Motor neuron (in vitro differentiated cells): ENCODE measurements at regions not wholly inside any gene's neighbourhood (a gene's known extent, or its start where the extent isn't known, plus 50 kb on each side); places are given as distances from the start of the nearest gene placed in this dataset.
A peak's percentile ranks its signal among the peaks of the same experiment; 100 is the strongest.

Experiments used
- ATAC-seq, 8 experiments: fragments of 200-7000 bp; cut with Tn5 transposase; replicated peaks in 6 of 8; 2 replicates each; pipeline ENCODE4 v1.8.0; 2021; ENCODE audit warnings: mild to moderate bottlenecking in 8 of 8, moderate library complexity in 8 of 8
- H3K27ac ChIP-seq, 2 donors: fragments of 250-450 bp; sonication (Bioruptor Pico); 2 replicates each; pipeline ENCODE4 v1.9.0; 2021; ENCODE audit warnings: antibody characterized with exemption in 2 of 2, mild to moderate bottlenecking in 2 of 2, moderate library complexity in 1 of 2
- H3K4me1 ChIP-seq, 2 donors: fragments of 250-450 bp; sonication (Bioruptor Pico); replicated peaks in 1 of 2; 2 replicates each; pipeline ENCODE4 v1.6.1; 2021; ENCODE audit warnings: antibody characterized with exemption in 2 of 2, mild to moderate bottlenecking in 2 of 2, moderate library complexity in 1 of 2
- H3K4me3 ChIP-seq, 5 donors: fragments of 250-450 bp; sonication (Bioruptor Pico); 2 replicates each; pipeline ENCODE4 v1.9.0; 2021; ENCODE audit warnings: antibody characterized with exemption in 5 of 5, mild to moderate bottlenecking in 5 of 5, moderate library complexity in 4 of 5
- WGBS, 10 experiments: fragments of 450-650 bp; shearing (Covaris generic); methylation state at CpG; one replicate each; pipeline ENCODE4 v1.0.0; 2022; 5-methylcytosine and 5-hydroxymethylcytosine counted together
- in situ Hi-C, 9 experiments: fragments of 400-800 bp; cut with MboI; loops; one replicate each; pipeline ENCODE4 v1.15.0; 2021; ENCODE audit warnings: low sequenced_read_pairs in 9 of 9, low pct_unique_long_range_greater_than_20kb in 2 of 9; ENCODE audit not compliant: unreplicated experiment in 9 of 9

DNA sequence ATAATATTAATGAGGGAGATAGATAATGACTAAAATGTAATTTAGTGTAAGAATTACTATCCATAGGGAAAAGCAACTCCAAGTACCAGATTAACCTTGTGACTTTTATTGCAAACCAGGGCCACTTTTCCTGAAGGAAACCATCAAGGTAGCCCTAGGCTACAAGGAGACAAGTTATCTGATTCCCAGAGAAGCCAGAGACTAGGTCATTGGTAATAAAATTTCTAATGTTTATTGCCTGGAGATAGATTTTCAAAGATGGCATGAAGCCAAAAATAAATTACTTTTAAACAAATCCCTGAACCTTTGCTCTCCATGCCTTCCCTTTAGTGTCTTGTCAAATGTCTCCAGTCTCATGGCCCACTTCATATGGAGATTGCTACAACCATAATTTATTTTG lies 610.1 kb upstream of the SLC10A2 start:
- peak in 2 of 8 experiments; percentile 41 to 86 for ATAC-seq
- Histone ChIP-seq H3K27ac (no peak overlapping the region), H3K4me1 (peaks cover 0 to 21% of the 10 kb centered on the region in 2 donors), H3K4me3 (no peak overlapping the region)
- in situ Hi-C loops = no loop called here

DNA sequence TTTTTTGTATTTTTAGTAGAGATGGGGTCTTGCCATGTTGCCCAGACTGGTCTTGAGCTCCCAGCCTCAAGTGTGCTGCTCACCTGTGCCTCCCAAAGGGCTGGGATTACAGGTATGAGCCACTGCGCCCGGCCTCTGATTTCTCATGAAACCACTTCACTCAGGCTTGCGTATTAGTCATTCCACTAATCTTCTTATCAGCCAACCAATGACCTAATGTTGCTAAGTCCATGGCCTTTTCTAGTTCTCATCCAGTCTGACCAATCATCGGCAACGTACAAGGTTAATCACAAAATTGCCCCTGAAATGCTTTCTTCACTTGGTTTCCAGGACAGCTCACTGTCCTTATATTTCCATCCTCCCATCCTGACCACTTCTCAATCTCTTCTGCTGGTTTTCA lies 605.3 kb upstream of the SLC10A2 start:
- Histone ChIP-seq H3K27ac (no peak overlapping the region), H3K4me3 (no peak overlapping the region), H3K4me1 (peaks cover 0 to 14% of the 10 kb centered on the region in 2 donors)
- in situ Hi-C loops = no loop called here
- no peak for ATAC-seq
- 32 to 100% (median 88%) methylated on average over 2 to 5 of the region's 5 CpGs; no CpG with 5 or more reads in 2 of the 10 experiments for WGBS, 10 experiments

DNA sequence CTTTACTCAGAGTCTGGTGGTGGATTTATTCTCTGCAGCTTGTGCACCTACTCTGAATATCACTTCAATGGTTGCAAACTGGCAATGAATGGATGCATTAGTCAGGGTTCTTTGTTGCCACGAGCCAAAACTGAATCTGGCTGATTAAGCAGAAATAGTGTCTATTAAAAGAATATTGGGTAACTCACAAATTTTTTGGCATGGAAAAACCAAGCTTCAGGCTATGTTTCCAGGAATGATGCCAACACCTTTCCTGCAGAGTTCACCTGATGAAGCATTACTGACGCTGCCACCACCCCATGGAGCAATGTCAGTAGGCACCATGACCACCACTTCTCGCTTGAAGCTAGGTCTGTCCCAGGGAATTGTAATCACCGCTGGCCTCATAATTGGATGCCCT lies 597.8 kb upstream of the SLC10A2 start:
- WGBS, 10 experiments = 9 to 100% (median 60%) methylated on average over 1 to 4 of the region's 4 CpGs; no CpG with 5 or more reads in 4 of the 10 experiments
- no peak overlapping the region for H3K4me3 ChIP-seq
- no peak overlapping the region for H3K27ac ChIP-seq
- in situ Hi-C loops = no loop called here
- no peaks in the 10 kb centered on the region for H3K4me1 ChIP-seq
- no peak for ATAC-seq

DNA sequence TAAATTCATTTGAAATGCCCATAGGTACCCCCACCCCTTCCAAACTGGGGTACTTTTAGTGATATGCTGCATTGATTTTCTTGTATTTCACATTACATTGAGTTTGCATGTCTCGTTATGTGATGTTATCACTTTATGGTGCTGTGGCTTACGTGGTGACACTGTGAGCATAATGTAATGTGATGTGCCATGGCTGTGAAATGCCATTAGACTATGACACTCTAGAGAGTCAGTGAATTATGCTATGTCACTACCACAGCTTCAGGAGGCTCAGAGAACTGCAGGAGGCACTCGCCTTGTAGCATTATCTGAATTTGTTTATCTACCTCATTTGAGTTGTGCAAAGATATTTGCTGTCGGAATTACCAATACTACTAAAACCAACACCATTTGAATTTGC lies 590.1 kb upstream of the SLC10A2 start:
- ATAC-seq = peak in 6 of 8 experiments; percentile 79 to 100 (median 95)
- peak overlapping the region in 1 of 2 donors; percentile 21 for H3K27ac ChIP-seq
- in situ Hi-C loops = no loop called here
- H3K4me3 ChIP-seq = no peak overlapping the region
- 0 to 77% (median 41%) methylated on average over 1 to 4 of the region's 4 CpGs; no CpG with 5 or more reads in 2 of the 10 experiments for WGBS, 10 experiments
- H3K4me1 ChIP-seq = peaks cover 3 to 30% of the 10 kb centered on the region in 2 donors

DNA sequence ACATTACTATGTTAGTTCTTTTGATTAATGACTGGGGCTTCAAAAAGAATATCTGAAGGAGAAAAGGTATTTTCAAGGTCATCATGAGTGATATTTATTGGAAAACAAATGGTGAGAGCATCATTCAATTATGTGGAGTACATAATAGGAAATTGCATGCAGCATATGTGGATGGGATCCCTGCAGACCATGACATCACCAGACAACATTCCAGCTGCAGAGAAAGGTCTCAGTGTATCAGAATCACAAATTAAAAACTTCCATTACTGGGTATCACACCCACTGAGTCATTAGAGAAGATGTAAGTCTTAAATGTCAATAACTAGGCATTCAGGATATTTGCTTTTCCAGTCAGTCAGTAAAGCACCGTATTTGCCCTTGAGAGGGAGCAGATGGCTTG lies 574.4 kb upstream of the SLC10A2 start:
- 0 to 80% (median 40%) methylated on average over 1 of the region's 1 CpG; no CpG with 5 or more reads in 3 of the 10 experiments for whole genome bisulfite sequencing, 10 experiments
- in situ Hi-C loops = no loop called here
- Histone ChIP-seq H3K4me1 (peaks cover 0 to 14% of the 10 kb centered on the region in 2 donors), H3K4me3 (no peak overlapping the region), H3K27ac (no peak overlapping the region)
- peak in 7 of 8 experiments; percentile 59 to 100 (median 98) for ATAC-seq

DNA sequence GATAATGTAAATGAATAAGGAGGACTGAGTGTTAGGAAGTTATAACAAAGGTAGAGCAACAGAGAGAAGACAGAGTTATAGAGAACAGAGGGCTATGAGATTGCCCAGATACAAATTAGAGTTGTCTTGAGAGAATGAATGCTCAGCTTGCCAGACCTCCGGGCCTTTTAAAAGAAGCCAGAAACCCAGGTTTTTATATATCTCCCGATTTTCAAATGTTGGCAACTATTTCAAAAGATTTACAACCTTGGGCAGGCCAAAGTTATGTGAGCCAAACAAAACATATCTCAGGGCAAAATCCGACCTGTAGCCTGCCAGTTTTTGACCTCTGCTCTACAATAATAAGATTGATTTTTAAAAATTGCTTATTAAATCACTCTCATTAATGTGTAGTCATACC lies 573.1 kb upstream of the SLC10A2 start:
- ATAC-seq = no peak
- in situ Hi-C loops = no loop called here
- 0 to 89% (median 62%) methylated on average over 1 to 3 of the region's 3 CpGs for WGBS, 10 experiments
- Histone ChIP-seq H3K4me3 (no peak overlapping the region), H3K4me1 (peaks cover 0 to 14% of the 10 kb centered on the region in 2 donors), H3K27ac (no peak overlapping the region)

DNA sequence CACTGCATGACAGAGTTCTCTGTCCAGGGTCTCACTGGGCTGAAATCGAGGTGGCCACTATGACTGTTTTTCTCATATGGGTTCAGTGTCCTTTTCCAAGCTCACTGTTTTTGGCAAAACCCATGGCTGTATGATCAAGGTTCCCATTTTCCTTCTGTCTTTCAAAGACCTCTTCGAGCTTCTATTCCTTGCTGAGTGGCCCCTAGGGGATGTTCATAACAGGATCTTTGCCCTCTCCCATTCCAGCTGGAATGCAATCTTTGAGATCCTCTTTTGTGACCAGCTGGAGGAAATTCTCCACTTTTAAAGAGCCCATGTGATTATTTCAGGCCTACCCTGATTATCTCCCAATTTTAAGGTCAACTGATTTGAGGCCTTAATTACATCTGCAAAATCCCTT lies 572.5 kb upstream of the SLC10A2 start:
- 6 to 83% (median 79%) methylated on average over 1 to 2 of the region's 2 CpGs; no CpG with 5 or more reads in 2 of the 10 experiments for WGBS, 10 experiments
- H3K4me1 ChIP-seq = peaks cover 0 to 14% of the 10 kb centered on the region in 2 donors
- ATAC-seq = no peak
- H3K27ac ChIP-seq = no peak overlapping the region
- H3K4me3 ChIP-seq = no peak overlapping the region
- in situ Hi-C loops = no loop called here

DNA sequence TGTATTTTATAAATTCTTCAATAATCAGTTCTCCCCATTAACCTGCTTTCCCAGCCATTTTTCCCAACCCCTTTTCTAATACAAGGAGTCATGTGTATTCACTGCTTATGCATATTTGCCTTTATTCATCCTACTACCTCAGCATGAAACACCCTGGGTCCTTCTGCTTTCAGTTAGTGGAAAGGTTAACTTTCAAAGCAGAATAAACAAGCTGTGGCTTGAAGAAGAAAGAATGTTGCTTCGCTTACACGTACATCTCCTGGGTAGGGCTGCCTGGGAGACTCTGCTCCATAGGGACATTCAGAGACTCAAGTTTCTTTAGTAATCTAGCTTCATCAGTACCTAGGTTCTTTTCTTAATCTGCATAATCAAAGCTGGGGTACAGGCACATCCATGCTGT lies 567.8 kb upstream of the SLC10A2 start:
- 5 to 100% (median 80%) methylated on average over 1 to 2 of the region's 2 CpGs; no CpG with 5 or more reads in 2 of the 10 experiments for WGBS, 10 experiments
- in situ Hi-C loops = no loop called here
- ATAC-seq = no peak
- Histone ChIP-seq H3K4me3 (no peak overlapping the region), H3K4me1 (peaks cover 0 to 5% of the 10 kb centered on the region in 2 donors), H3K27ac (no peak overlapping the region)

DNA sequence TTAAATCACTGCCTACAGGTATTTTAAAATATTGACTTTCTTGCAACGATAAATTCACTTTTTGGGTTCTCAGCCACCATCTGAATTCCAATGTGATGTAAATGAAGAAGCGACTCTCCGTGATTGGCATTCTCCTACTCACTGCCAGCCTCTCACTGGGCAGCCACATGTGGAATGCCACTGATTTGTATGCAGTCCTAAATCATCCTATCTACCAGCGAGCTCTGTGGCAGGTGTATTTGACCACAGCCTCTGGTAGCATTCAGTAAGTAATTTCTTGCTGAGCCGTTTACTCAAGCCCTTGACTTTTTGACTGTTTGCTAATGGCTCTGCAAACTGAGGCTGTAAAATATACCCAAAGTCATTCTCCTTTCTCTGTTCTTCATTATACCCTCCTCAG lies 559.0 kb upstream of the SLC10A2 start:
- H3K4me3 ChIP-seq = no peak overlapping the region
- WGBS, 10 experiments = 0 to 90% (median 48%) methylated on average over 1 to 5 of the region's 5 CpGs
- in situ Hi-C loops = no loop called here
- H3K27ac ChIP-seq = no peak overlapping the region
- ATAC-seq = peak in 3 of 8 experiments; percentile 52 to 99 (median 55)
- no peaks in the 10 kb centered on the region for H3K4me1 ChIP-seq

DNA sequence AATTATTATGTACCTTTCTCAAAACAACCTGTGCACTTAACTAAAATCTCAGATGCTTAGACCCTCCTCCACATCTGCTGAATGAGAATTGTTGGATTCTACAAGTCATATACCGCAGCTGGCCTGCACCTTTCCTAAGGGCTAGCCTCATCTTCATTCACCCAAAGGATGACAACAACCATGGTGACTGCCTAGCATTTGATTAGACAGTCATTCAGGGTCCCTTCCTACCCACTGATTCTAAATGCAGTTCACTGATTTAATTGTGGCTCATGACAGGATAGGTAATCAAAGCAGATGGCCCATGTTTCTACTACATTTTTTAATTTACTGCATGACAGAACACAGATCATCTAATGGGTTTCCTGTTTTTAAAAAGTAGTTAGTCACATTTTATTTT lies 551.9 kb upstream of the SLC10A2 start:
- ATAC-seq = peak in 5 of 8 experiments; percentile 32 to 77 (median 57)
- no peak overlapping the region for H3K27ac ChIP-seq
- in situ Hi-C loops = no loop called here
- peaks cover 26 to 33% of the 10 kb centered on the region in 2 donors for H3K4me1 ChIP-seq
- 0 to 100% (median 20%) methylated on average over 1 of the region's 1 CpG; no CpG with 5 or more reads in 5 of the 10 experiments for WGBS, 10 experiments
- H3K4me3 ChIP-seq = no peak overlapping the region

DNA sequence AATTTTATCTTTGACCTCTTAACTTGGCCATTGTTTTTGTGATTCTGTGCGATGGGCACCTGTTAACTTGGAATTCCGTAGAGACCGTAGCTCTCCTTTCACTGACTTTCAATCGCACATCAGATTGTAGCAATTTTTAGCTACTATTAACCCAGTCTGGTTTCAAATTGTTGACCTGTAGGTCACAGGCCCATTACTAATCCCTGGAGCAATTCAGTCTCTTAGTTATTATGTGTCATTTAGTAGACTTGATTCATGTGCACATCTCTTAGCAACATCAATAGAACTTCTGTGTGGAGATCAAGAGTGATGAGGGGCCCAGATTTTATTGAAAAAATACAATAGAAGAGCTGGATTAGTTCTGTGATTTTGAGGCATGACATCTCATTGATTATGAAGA lies 549.6 kb upstream of the SLC10A2 start:
- peak in 5 of 8 experiments; percentile 75 to 87 (median 83) for ATAC-seq
- peaks cover 26 to 33% of the 10 kb centered on the region in 2 donors for H3K4me1 ChIP-seq
- H3K27ac ChIP-seq = no peak overlapping the region
- in situ Hi-C loops = no loop called here
- H3K4me3 ChIP-seq = no peak overlapping the region
- 0 to 90% (median 12%) methylated on average over 1 to 4 of the region's 4 CpGs; no CpG with 5 or more reads in 1 of the 10 experiments for WGBS, 10 experiments

DNA sequence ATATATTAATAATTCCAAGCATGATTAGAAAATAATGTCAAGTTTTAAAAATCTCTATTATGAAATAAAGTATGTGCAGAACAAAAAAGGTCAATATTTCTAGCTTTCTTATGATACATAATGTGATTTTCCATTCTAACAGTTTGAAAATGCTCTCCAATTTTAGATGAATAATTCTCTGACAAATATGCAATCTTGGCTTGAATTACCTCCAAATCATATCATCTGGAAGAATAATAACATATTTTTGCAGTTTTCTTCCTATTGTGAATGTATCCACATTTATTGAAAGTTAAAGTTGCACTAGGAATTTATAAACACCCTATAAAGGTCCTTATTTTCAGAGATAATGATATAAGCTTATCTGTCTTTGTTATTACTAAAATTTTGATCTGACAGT lies 548.5 kb upstream of the SLC10A2 start:
- Histone ChIP-seq H3K27ac (no peak overlapping the region), H3K4me1 (peaks cover 26 to 33% of the 10 kb centered on the region in 2 donors), H3K4me3 (no peak overlapping the region)
- in situ Hi-C loops = no loop called here
- no peak for ATAC-seq

DNA sequence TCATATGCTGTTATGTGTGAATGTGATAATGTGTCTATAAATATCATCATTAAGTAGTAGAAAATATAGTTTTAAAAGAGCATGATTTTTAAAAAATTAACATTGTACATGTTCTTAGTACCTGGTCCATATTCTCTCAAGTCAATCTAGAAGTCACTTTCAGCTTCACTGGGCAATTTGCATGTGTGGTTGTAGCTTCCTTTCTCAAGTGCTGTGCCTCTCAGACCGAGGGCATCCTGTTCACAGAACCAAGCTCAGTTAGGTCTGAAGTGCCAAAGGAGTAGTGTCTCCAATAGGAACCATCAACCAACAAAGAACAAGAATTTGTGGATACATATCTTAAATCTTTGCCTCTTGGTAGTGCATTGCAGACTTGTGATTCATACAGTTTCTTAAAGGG lies 541.8 kb upstream of the SLC10A2 start:
- 0 to 63% (median 0%) methylated on average over 1 of the region's 1 CpG; no CpG with 5 or more reads in 3 of the 10 experiments for WGBS, 10 experiments
- no peak overlapping the region for H3K27ac ChIP-seq
- no peak for ATAC-seq
- no peak overlapping the region for H3K4me3 ChIP-seq
- in situ Hi-C loops = no loop called here
- H3K4me1 ChIP-seq = peaks cover 0 to 4% of the 10 kb centered on the region in 2 donors

DNA sequence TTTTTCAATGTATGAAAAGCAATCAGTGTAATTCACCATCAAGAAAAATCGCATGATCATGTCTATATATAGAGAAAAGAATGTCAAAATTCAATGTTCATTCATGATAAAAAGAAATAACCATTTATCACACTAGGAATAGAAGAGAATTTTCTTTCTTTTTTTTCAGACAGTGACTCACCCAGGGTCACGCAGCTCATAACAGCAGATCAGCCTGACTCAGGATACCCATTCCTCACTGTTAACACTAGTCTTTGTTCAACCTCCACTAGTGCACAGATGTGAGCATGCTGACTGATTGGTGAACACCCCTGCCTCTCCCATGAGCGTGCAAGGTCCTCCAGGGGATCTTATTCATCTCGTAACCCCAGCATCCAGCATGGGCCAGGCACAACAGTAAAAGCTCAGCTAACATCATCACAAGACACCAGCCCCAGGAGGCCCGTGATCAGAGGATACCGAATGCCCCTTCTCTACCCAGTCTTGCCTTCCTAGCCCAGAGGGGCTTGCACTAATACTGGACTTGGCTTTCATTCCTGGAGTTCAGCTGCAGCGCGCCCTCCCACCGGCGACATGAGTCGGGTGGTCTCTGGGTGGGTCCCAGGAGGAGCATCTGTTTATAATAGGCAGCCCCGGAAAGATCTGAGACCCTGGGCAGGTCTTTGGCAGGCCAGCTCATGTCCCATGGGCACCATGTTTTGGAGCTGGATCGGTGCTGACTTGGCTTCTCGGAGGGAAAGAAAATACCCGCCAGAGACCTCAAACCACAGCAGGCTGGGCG lies 539.5 kb upstream of the SLC10A2 start:
- Histone ChIP-seq H3K27ac (no peak overlapping the region), H3K4me1 (peaks cover 0 to 4% of the 10 kb centered on the region in 2 donors), H3K4me3 (no peak overlapping the region)
- ATAC-seq = no peak
- WGBS, 10 experiments = 42 to 90% (median 53%) methylated on average over 2 to 11 of the region's 16 CpGs; no CpG with 5 or more reads in 3 of the 10 experiments
- in situ Hi-C loops = no loop called here
